Stomach (tissue), 4 donors: ENCODE measurements at regions not wholly inside any gene's neighbourhood (a gene's known extent, or its start where the extent isn't known, plus 50 kb on each side); places are given as distances from the start of the nearest gene placed in this dataset.

ENCODE experiments used
- CTCF ChIP-seq, 7 experiments: fragments of 450-650 bp in 4 of 7; fragments of 200-600 bp in 3 of 7; sonication (generic) in 3 of 7; IDR thresholded peaks; one replicate each; pipeline ENCODE4 v1.5.1; 2016 to 2019; ENCODE audit warnings: antibody characterized with exemption in 7 of 7, control low read depth in 2 of 7, mild to moderate bottlenecking in 1 of 7
- POLR2A ChIP-seq, 4 donors: fragments of 450-650 bp; IDR thresholded peaks; one replicate each; pipeline ENCODE4 v1.6.1; 2016; ENCODE audit warnings: antibody characterized with exemption in 4 of 4, control low read depth in 2 of 4, mild to moderate bottlenecking in 1 of 4, moderate library complexity in 1 of 4

GRCh38 chr6:153572371-153572770, 441.3 kb upstream of the RGS17 start:
- TF ChIP-seq CTCF (IDR thresholded peaks at IDR 0.05): no peak
- no peak for TF ChIP-seq POLR2A (IDR thresholded peaks at IDR 0.05)
